ENCODE measurements at regions not wholly inside any gene's neighbourhood (a gene's known extent, or its start where the extent isn't known, plus 50 kb on each side); places are given as distances from the start of the nearest gene placed in this dataset.

DNA sequence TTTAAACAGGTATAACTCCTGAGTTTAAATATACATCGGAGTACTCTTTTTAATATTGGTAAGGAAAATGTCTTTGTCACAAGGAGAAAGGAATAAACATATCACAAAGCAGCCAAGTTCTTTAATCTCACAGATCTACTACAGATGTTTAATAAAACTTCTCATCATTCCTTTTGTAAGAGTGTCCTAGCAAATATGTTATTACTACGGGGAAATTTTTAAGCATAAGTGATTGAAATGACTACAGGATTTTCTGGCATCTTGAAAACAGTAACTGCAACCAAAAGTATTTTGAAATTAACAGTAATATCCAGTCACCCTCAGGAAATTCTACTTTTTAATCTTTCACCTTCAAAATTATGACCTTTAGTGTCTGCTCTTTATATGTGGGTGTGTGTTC, 403.1 kb downstream of the IRS1 start:
- TF ChIP-seq, protein P1, sequence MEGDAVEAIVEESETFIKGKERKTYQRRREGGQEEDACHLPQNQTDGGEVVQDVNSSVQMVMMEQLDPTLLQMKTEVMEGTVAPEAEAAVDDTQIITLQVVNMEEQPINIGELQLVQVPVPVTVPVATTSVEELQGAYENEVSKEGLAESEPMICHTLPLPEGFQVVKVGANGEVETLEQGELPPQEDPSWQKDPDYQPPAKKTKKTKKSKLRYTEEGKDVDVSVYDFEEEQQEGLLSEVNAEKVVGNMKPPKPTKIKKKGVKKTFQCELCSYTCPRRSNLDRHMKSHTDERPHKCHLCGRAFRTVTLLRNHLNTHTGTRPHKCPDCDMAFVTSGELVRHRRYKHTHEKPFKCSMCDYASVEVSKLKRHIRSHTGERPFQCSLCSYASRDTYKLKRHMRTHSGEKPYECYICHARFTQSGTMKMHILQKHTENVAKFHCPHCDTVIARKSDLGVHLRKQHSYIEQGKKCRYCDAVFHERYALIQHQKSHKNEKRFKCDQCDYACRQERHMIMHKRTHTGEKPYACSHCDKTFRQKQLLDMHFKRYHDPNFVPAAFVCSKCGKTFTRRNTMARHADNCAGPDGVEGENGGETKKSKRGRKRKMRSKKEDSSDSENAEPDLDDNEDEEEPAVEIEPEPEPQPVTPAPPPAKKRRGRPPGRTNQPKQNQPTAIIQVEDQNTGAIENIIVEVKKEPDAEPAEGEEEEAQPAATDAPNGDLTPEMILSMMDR (IDR thresholded peaks at IDR 0.05; ENCODE audit: insufficient read depth, low read length, poor library complexity, severe bottlenecking): no peak
- no peak for TF ChIP-seq EZH2phosphoT487 (conservative IDR thresholded peaks at IDR 0.05; ENCODE audit: low read length)
